Tibial artery (tissue), 4 donors: ENCODE measurements at regions not wholly inside any gene's neighbourhood (a gene's known extent, or its start where the extent isn't known, plus 50 kb on each side); places are given as distances from the start of the nearest gene placed in this dataset.

ENCODE experiments used
- DNase-seq, 2 donors: peaks; one replicate each; pipeline ENCODE4 v3.0.0-alpha.2; 2019
- H3K27ac ChIP-seq, 2 donors: fragments of 200-600 bp; sonication (generic) in 1 of 2; 1 replicate in 1 of 2; 2 replicates in 1 of 2; pipeline ENCODE4 v1.5.1; 2018 to 2019; ENCODE audit warnings: mild to moderate bottlenecking in 1 of 2
- H3K27me3 ChIP-seq, 2 donors: fragments of 200-600 bp; sonication (generic) in 1 of 2; one replicate each; pipeline versions ENCODE4 v1.5.1 to v1.6.0; 2016 to 2019
- H3K36me3 ChIP-seq, 3 donors: fragments of 200-600 bp; sonication (generic) in 2 of 3; one replicate each; pipeline ENCODE4 v1.5.1; 2016 to 2019; ENCODE audit warnings: mild to moderate bottlenecking in 2 of 3
- H3K4me1 ChIP-seq, 4 donors: fragments of 200-600 bp; sonication (generic) in 2 of 4; 1 replicate in 3 of 4; 2 replicates in 1 of 4; pipeline ENCODE4 v1.5.1; 2016 to 2019
- H3K4me3 ChIP-seq, 2 donors: fragments of 200-600 bp; sonication (generic) in 1 of 2; 1 replicate in 1 of 2; 2 replicates in 1 of 2; pipeline ENCODE4 v1.5.1; 2018 to 2019; ENCODE audit warnings: mild to moderate bottlenecking in 2 of 2
- H3K9me3 ChIP-seq, 3 donors: fragments of 200-600 bp; sonication (generic) in 1 of 3; one replicate each; pipeline ENCODE4 v1.5.1; 2016 to 2019
- CTCF ChIP-seq, 2 experiments: fragments of 200-600 bp in 1 of 2; fragments of 450-650 bp in 1 of 2; IDR thresholded peaks; one replicate each; pipeline ENCODE4 v1.5.1; 2017 to 2019; ENCODE audit warnings: antibody characterized with exemption in 2 of 2, mild to moderate bottlenecking in 1 of 2, moderate library complexity in 1 of 2
- intact Hi-C: fragments of 100-400 bp; cut with DNase I; formaldehyde crosslinking; loops from one replicate; pipeline ENCODE4 v1.15.0; 2023; ENCODE audit warnings: low total_unique reads

- no peaks in the 10 kb centered on the region for H3K27me3 ChIP-seq
- H3K9me3 ChIP-seq = no peaks in the 10 kb centered on the region
- H3K4me1 ChIP-seq = no peaks in the 10 kb centered on the region
- DNase-seq = no peak
- intact Hi-C loops = no loop called here
- no peak for TF ChIP-seq CTCF (IDR thresholded peaks at IDR 0.05)
- H3K27ac ChIP-seq = no peak overlapping the region
- no peak overlapping the region for H3K4me3 ChIP-seq
- H3K36me3 ChIP-seq = no peaks in the 10 kb centered on the region
Measured at GRCh38 chr2:129459200-129459876, 520.1 kb upstream of the RAB6C start.

DNA sequence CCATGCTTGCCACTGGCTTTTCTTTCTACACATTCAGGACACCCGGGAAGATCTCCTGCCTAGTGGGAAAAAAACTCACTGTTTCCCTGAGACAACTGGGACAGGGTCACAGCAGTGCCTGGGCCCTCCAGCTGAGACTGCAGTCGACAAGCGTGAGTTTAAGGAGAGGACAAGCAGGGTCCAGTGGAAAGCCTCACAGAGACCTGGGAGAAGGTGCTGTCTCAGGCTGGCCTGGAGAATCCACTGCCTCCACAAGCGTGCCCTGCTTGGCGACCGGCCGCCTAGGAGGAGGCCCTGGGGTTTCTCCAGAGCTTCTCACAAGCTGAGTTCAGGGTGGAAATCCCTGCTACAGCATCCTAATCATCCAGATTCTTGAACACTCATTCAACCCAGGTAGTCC, 519.6 kb upstream of the RAB6C start:
- no peaks in the 10 kb centered on the region for H3K4me1 ChIP-seq
- TF ChIP-seq CTCF (IDR thresholded peaks at IDR 0.05) = no peak
- no peak overlapping the region for H3K4me3 ChIP-seq
- no peaks in the 10 kb centered on the region for H3K36me3 ChIP-seq
- intact Hi-C loops = no loop called here
- DNase-seq = no peak
- no peaks in the 10 kb centered on the region for H3K9me3 ChIP-seq
- no peak overlapping the region for H3K27ac ChIP-seq
- H3K27me3 ChIP-seq = no peaks in the 10 kb centered on the region

- Histone ChIP-seq H3K27ac (no peak overlapping the region), H3K36me3 (no peaks in the 10 kb centered on the region), H3K9me3 (no peaks in the 10 kb centered on the region), H3K27me3 (no peaks in the 10 kb centered on the region), H3K4me1 (no peaks in the 10 kb centered on the region), H3K4me3 (no peak overlapping the region)
- DNase-seq = no peak
- intact Hi-C loops = no loop called here
- no peak for TF ChIP-seq CTCF (IDR thresholded peaks at IDR 0.05)
Measured at GRCh38 chr2:129460299-129461198, 518.9 kb upstream of the RAB6C start.

- Histone ChIP-seq H3K36me3 (no peaks in the 10 kb centered on the region), H3K4me1 (no peaks in the 10 kb centered on the region), H3K4me3 (no peak overlapping the region), H3K27ac (no peak overlapping the region), H3K27me3 (no peaks in the 10 kb centered on the region), H3K9me3 (no peaks in the 10 kb centered on the region)
- intact Hi-C loops = no loop called here
- no peak for DNase-seq
- TF ChIP-seq CTCF (IDR thresholded peaks at IDR 0.05) = no peak
Measured at GRCh38 chr2:129462349-129462748, 517.1 kb upstream of the RAB6C start.

DNA sequence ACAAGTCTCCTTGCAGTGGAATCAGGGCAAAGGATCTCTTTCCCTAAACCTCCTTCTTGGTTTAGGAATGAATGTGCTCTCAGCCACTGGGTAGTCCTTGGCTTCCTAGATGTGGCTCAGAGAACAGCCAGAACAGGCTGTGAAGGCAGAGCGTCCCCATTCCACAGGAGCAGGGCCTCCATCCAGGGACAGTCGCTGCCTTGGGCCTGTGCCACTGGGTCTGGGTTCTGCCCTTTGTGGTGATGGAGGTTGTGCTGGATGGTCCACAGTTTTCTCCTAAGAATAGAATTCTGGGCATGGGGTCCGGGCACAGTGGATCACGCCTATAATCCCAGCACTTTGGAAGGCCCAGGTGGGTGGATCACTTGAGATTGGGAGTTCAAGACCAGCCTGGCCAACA, 516.5 kb upstream of the RAB6C start:
- intact Hi-C loops = no loop called here
- no peak for DNase-seq
- Histone ChIP-seq H3K4me1 (no peaks in the 10 kb centered on the region), H3K36me3 (no peaks in the 10 kb centered on the region), H3K9me3 (no peaks in the 10 kb centered on the region), H3K27ac (no peak overlapping the region), H3K27me3 (no peaks in the 10 kb centered on the region), H3K4me3 (no peak overlapping the region)
- TF ChIP-seq CTCF (IDR thresholded peaks at IDR 0.05) = no peak
